Muscle layer of duodenum (tissue), 2 donors: ENCODE measurements at regions not wholly inside any gene's neighbourhood (a gene's known extent, or its start where the extent isn't known, plus 50 kb on each side); places are given as distances from the start of the nearest gene placed in this dataset.
"Not testable (repeated sequence)": the region's sequence is repeated elsewhere in the genome, so short reads cannot be mapped to it uniquely, and the experiment has no call there.

Experiments
- H3K27ac ChIP-seq: one replicate; pipeline ENCODE4 v1.7.0; 2013; ENCODE audit warnings: mild to moderate bottlenecking, low read length
- H3K27me3 ChIP-seq: one replicate; pipeline ENCODE4 v1.7.0; 2013; ENCODE audit warnings: low read depth, mild to moderate bottlenecking, control low read depth, low read length
- H3K36me3 ChIP-seq, 2 donors: one replicate each; pipeline ENCODE4 v1.7.0; 2013; ENCODE audit warnings: low read length in 2 of 2, control low read depth in 1 of 2, mild to moderate bottlenecking in 1 of 2; ENCODE audit not compliant: insufficient read depth in 2 of 2, control insufficient read depth in 1 of 2
- H3K4me1 ChIP-seq, 2 donors: one replicate each; pipeline ENCODE4 v1.7.0; 2013; ENCODE audit warnings: low read length in 2 of 2, mild to moderate bottlenecking in 2 of 2, control low read depth in 1 of 2, moderate library complexity in 1 of 2; ENCODE audit not compliant: insufficient read depth in 2 of 2, control insufficient read depth in 1 of 2
- H3K4me3 ChIP-seq, 2 donors: one replicate each; pipeline ENCODE4 v1.7.0; 2013; ENCODE audit warnings: low read length in 2 of 2, low read depth in 1 of 2, mild to moderate bottlenecking in 1 of 2
- H3K9me3 ChIP-seq, 2 donors: one replicate each; pipeline ENCODE4 v1.7.0; 2013; ENCODE audit warnings: low read length in 2 of 2, control low read depth in 1 of 2, mild to moderate bottlenecking in 1 of 2; ENCODE audit not compliant: control insufficient read depth in 1 of 2
- donor health status: healthy.

- H3K36me3 ChIP-seq: no peaks in the 10 kb centered on the region
- no peak overlapping the region for H3K4me3 ChIP-seq
- no peak overlapping the region for H3K27ac ChIP-seq
- H3K27me3 ChIP-seq: no peaks in the 10 kb centered on the region
- no peaks in the 10 kb centered on the region for H3K4me1 ChIP-seq
- no peaks in the 10 kb centered on the region for H3K9me3 ChIP-seq
Observed at GRCh38 chr3:187888701-187889100, 143.4 kb upstream of the BCL6 start.

DNA sequence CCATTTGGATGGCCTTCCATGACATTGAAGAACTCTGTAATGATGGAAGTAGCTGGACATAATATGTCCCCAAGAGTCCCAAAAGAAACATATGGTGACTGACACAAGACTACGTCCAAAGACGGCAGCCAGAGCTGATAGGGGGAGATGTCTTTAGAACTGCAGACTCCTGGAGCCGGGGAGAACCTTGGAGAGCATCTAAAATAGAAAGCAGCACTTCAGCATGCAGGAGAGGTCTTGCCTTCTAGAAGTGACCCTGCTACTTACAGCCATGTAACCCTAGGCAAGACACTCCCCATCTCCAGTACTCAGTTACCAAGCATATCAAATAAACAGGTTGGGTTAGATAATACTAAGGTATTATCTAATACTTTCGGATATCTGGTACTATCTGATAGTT is 143.8 kb upstream of the BCL6 start:
- H3K4me3 ChIP-seq: no peak overlapping the region
- H3K9me3 ChIP-seq: no peaks in the 10 kb centered on the region
- no peaks in the 10 kb centered on the region for H3K36me3 ChIP-seq
- H3K27ac ChIP-seq: no peak overlapping the region
- H3K27me3 ChIP-seq: no peaks in the 10 kb centered on the region
- H3K4me1 ChIP-seq: no peaks in the 10 kb centered on the region

GRCh38 chr3:187889601-187890404 is 144.5 kb upstream of the BCL6 start:
- Histone ChIP-seq H3K9me3 (no peaks in the 10 kb centered on the region), H3K4me1 (no peaks in the 10 kb centered on the region), H3K27me3 (no peaks in the 10 kb centered on the region), H3K36me3 (no peaks in the 10 kb centered on the region), H3K27ac (no peak overlapping the region), H3K4me3 (no peak overlapping the region)

GRCh38 chr3:187890405-187890752 is 145.1 kb upstream of the BCL6 start:
- H3K9me3 ChIP-seq, H3K27ac ChIP-seq, H3K27me3 ChIP-seq, H3K4me3 ChIP-seq, H3K36me3 ChIP-seq, H3K4me1 ChIP-seq: not testable (repeated sequence)

- H3K4me1 ChIP-seq: no peaks in the 10 kb centered on the region
- no peaks in the 10 kb centered on the region for H3K36me3 ChIP-seq
- no peaks in the 10 kb centered on the region for H3K27me3 ChIP-seq
- H3K4me3 ChIP-seq: no peak overlapping the region
- no peak overlapping the region for H3K27ac ChIP-seq
- H3K9me3 ChIP-seq: no peaks in the 10 kb centered on the region
Observed at GRCh38 chr3:187896646-187897045, 151.4 kb upstream of the BCL6 start.

- Histone ChIP-seq H3K4me1 (no peaks in the 10 kb centered on the region), H3K4me3 (no peak overlapping the region), H3K27ac (no peak overlapping the region), H3K9me3 (no peaks in the 10 kb centered on the region), H3K27me3 (no peaks in the 10 kb centered on the region), H3K36me3 (no peaks in the 10 kb centered on the region)
Observed at GRCh38 chr3:187899246-187899645, 154.0 kb upstream of the BCL6 start.

DNA sequence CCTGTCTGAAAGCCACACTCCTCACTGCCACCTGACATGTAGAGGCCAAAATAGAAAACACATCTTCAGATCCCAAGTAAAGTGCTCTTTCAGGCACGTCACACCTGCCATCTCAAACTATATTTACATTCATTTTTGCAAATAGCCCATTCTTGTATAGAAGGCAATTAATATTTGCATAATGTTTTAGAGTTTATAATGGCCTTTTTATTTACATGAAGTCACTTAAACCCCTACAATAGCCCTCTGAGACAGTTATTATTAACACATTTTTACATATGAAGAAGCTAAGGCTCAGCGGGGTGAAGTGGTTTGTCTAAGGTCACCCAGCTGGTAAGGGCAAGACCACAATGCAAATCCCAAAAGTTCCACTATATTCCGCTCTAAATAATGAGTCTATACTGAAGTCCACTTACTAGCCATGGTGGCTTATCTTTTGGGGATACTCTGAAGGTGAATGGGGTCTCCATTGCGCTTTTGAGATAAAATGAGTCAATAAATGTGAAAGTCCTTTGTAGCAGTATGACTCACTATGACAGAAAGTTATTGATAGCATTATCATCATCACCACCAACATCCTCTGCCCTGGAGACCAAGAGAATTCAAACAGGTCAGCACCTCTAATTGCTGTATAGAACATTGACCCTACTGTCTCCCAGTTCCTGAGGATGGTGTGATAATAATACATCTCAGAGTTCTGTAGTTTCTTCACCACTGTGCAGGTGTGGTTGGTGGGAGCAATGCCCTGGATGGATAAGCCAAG is 155.9 kb upstream of the BCL6 start:
- Histone ChIP-seq H3K36me3 (no peaks in the 10 kb centered on the region), H3K27ac (no peak overlapping the region), H3K27me3 (no peaks in the 10 kb centered on the region)

GRCh38 chr3:187902041-187902471 is 156.8 kb upstream of the BCL6 start:
- Histone ChIP-seq H3K4me1 (peaks cover 0 to 4% of the 10 kb centered on the region in 2 donors), H3K36me3 (no peaks in the 10 kb centered on the region), H3K27ac (no peak overlapping the region), H3K4me3 (no peak overlapping the region), H3K9me3 (no peaks in the 10 kb centered on the region), H3K27me3 (no peaks in the 10 kb centered on the region)

More for the DNA sequence above, 155.9 kb upstream of the BCL6 start:
- H3K4me1 ChIP-seq: peaks cover 0 to 4% of the 10 kb centered on the region in 2 donors
- no peak overlapping the region for H3K4me3 ChIP-seq
- no peaks in the 10 kb centered on the region for H3K9me3 ChIP-seq

GRCh38 chr3:187902936-187903335 is 157.7 kb upstream of the BCL6 start:
- Histone ChIP-seq H3K9me3 (no peaks in the 10 kb centered on the region), H3K36me3 (no peaks in the 10 kb centered on the region), H3K27ac (no peak overlapping the region), H3K4me3 (no peak overlapping the region), H3K27me3 (no peaks in the 10 kb centered on the region), H3K4me1 (peaks cover 0 to 4% of the 10 kb centered on the region in 2 donors)

GRCh38 chr3:187903697-187904096 is 158.4 kb upstream of the BCL6 start:
- Histone ChIP-seq H3K27me3 (no peaks in the 10 kb centered on the region), H3K36me3 (no peaks in the 10 kb centered on the region), H3K9me3 (no peaks in the 10 kb centered on the region), H3K4me3 (no peak overlapping the region), H3K27ac (no peak overlapping the region), H3K4me1 (peaks cover 0 to 4% of the 10 kb centered on the region in 2 donors)

DNA sequence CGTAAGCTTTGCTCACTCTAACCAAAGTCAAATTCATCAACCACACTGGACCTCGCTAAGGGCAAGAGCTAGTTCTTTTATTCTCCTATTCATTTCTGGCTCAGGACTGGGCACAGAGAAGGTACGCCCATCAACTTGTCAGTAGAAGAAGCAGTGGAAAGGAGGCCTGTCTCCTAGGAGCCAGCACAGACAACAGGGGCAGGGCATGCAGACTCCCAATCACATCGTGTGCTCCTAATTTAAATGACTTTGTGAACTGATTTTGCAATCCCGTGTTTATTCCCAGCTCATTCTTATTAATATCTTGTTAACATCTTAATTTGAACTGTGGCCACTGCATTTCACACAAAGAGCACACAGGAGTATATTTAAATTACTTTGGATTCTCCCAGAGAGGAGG is 161.1 kb upstream of the BCL6 start:
- no peak overlapping the region for H3K27ac ChIP-seq
- no peaks in the 10 kb centered on the region for H3K36me3 ChIP-seq
- no peaks in the 10 kb centered on the region for H3K9me3 ChIP-seq
- H3K27me3 ChIP-seq: no peaks in the 10 kb centered on the region
- peaks cover 0 to 7% of the 10 kb centered on the region in 2 donors for H3K4me1 ChIP-seq
- H3K4me3 ChIP-seq: no peak overlapping the region
